NT2/D1 (cell line): ENCODE measurements at regions not wholly inside any gene's neighbourhood (a gene's known extent, or its start where the extent isn't known, plus 50 kb on each side); places are given as distances from the start of the nearest gene placed in this dataset.
A peak's percentile ranks its signal among the peaks of the same experiment; 100 is the strongest.
"Not testable (repeated sequence)": the region's sequence is repeated elsewhere in the genome, so short reads cannot be mapped to it uniquely, and the experiment has no call there.

ENCODE experiments used
- DNase-seq: peaks from one replicate; pipeline ENCODE4 v3.0.0-alpha.2; 2011; ENCODE audit warnings: low read depth, low spot score
- H3K27me3 ChIP-seq: 2 replicates; pipeline ENCODE4 v1.6.0; 2011; ENCODE audit warnings: mild to moderate bottlenecking; ENCODE audit not compliant: insufficient read length, insufficient read depth
- H3K36me3 ChIP-seq: 2 replicates; pipeline ENCODE4 v1.6.1; 2011; ENCODE audit warnings: mild to moderate bottlenecking, low read length, mixed read lengths; ENCODE audit not compliant: insufficient read depth, insufficient read length
- H3K4me1 ChIP-seq: 2 replicates; pipeline ENCODE4 v1.5.1; 2011; ENCODE audit not compliant: insufficient read depth, insufficient read length
- H3K4me3 ChIP-seq: 2 replicates; pipeline ENCODE4 v1.5.1; 2011; ENCODE audit warnings: low read depth; ENCODE audit not compliant: insufficient read length
- H3K9ac ChIP-seq: 2 replicates; pipeline ENCODE4 v1.6.0; 2011; ENCODE audit warnings: low read depth; ENCODE audit not compliant: insufficient read length
- H3K9me3 ChIP-seq: 2 replicates; pipeline ENCODE4 v1.5.1; 2011; ENCODE audit warnings: mild to moderate bottlenecking, low read length; ENCODE audit not compliant: insufficient read depth
- SUZ12 ChIP-seq: IDR thresholded peaks from 2 replicates; pipeline ENCODE4 v1.6.1; 2011; ENCODE audit not compliant: insufficient read length, insufficient read depth; ENCODE audit errors: extremely low read depth
- YY1 ChIP-seq: IDR thresholded peaks from 2 replicates; pipeline ENCODE4 v1.6.1; 2011; ENCODE audit not compliant: insufficient read length, insufficient read depth
- ZNF274 ChIP-seq: IDR thresholded peaks from 2 replicates; pipeline ENCODE4 v1.6.1; 2011; ENCODE audit warnings: mild to moderate bottlenecking, low read depth, low read length

DNA sequence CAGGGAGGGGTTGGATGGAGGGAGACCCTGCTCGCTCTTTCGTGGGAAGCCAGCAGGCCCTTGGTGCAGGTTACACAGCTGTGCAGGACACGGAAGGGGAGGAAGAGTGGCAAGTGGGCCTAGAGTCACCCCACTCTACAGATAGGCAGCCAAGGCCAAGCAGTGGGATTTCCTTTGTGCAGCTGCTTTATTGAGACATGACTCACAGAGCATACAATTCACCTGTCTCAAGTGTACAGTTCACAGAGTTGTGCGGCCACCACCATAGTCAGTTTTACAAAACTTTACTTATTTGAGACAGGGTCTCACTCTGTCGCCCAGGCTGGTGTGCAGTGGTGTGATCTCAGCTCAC is 91.2 kb upstream of the CIBAR2 start:
- no peak for TF ChIP-seq YY1
- no peak for TF ChIP-seq ZNF274
- no peak for TF ChIP-seq SUZ12
- Histone ChIP-seq H3K4me3 (no peak overlapping the region), H3K9ac (no peak overlapping the region), H3K36me3 (peaks cover 18% of the 10 kb centered on the region), H3K4me1 (peaks cover 37% of the 10 kb centered on the region), H3K27me3 (no peaks in the 10 kb centered on the region), H3K9me3 (peaks cover 1% of the 10 kb centered on the region; the same call in 1 of the 2 replicates)
- no peak for DNase-seq

DNA sequence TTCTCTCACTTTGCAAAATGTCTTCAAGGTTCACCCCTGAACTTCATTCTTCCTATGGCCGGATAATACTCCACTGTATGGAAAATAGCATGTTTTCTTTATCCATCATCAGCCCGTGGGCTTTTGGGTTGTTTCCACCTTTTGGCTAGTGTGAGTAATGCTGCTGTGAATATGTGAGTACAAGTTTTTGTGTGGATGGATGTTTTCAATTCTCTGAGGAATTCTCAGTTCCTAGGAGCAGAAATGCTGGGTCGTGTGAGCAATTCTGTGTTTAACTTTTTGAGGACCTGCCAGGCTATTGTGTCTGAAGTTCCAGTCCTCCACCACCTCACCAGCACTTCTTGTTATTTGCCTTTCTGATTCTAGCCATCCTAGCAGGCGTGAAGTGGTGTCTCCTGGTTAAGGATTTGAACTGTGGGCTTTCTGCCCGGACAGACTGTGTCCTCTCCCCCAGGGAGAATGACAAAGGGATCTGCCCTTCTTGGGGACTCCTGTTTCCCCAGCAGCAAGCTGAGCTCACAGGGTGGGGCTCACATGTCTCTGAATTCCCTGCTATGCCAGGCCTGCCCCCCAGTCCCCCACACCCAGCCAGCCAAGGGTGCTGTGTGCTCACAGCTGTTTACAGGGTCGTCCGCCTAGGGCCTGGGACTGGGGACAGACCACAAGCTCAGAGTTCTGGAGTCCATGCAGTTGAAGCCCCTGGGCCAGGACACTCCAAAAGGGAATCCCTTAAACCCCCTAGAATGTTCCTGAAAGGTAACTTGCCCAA is 92.2 kb upstream of the CIBAR2 start:
- no peaks in the 10 kb centered on the region for H3K9me3 ChIP-seq
- no peak overlapping the region for H3K4me3 ChIP-seq
- H3K4me1 ChIP-seq: peaks cover 46% of the 10 kb centered on the region
- TF ChIP-seq ZNF274: no peak
- TF ChIP-seq YY1: no peak
- TF ChIP-seq SUZ12: no peak
- H3K27me3 ChIP-seq: no peaks in the 10 kb centered on the region
- peaks cover 21% of the 10 kb centered on the region for H3K36me3 ChIP-seq
- DNase-seq: no peak
- H3K9ac ChIP-seq: peak overlapping the region; percentile 51

DNA sequence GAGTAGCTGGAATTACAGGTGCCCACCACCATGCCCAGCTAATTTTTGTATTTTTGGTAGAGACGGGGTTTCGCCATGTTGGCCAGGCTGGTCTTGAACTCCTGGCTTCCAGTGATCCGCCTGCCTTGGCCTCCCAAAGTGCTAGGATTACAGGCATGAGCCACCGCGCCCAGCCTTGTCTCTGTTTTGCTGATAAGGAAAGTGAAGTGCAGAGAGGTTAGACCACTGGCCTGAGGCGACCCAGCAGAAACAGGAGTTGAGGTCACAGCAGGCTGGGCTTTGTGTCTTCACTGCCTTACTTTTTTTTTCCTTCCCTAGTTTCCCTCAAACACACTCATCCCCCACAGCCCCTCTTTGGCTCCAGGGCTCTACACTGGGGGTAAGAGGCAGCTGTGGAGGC is 93.0 kb upstream of the CIBAR2 start:
- not testable (repeated sequence) for H3K9ac ChIP-seq, H3K4me3 ChIP-seq, H3K9me3 ChIP-seq, H3K27me3 ChIP-seq, DNase-seq
- Histone ChIP-seq H3K36me3 (peaks cover 21% of the 10 kb centered on the region), H3K4me1 (peaks cover 49% of the 10 kb centered on the region)

DNA sequence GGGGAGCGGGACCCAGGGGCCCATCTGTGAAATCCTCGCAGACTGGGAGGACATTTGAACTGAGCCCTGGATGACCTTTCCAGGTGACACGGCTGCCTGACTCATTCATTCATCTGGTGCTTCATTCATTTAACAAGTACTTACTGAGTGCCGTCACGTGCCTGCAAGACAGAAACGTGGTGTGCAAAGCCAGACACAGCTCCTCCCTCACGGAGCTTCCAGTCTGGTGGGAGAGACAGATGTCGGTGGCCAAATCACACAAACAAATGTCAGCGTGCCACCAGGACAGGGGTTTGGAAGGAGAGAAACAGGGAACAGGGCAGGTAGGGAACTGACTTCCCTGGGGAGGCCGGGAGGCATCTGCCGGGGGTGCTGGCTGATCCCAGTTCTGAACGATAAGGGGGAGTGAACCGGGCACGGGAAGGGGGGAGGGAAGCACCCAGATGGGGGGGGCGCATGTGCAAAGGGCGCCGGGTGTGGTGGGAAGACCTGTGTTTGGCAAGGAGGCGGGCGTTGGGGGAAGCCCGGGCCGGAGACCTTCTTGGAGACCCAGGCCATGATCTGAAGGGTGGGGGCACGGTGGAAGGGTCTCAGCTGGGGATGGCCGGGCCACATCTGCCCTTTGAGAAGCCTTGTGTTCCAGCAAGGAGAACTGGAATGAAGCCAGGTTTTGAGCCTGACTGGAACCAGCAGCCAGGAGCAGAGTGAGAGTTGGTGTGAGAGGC is 93.6 kb upstream of the CIBAR2 start:
- H3K4me3 ChIP-seq: no peak overlapping the region
- no peaks in the 10 kb centered on the region for H3K9me3 ChIP-seq
- DNase-seq: no peak
- H3K9ac ChIP-seq: peak overlapping the region; percentile 46
- no peak for TF ChIP-seq YY1
- no peak for TF ChIP-seq ZNF274
- TF ChIP-seq SUZ12: no peak
- H3K27me3 ChIP-seq: no peaks in the 10 kb centered on the region
- H3K36me3 ChIP-seq: peaks cover 21% of the 10 kb centered on the region
- peaks cover 53% of the 10 kb centered on the region for H3K4me1 ChIP-seq

DNA sequence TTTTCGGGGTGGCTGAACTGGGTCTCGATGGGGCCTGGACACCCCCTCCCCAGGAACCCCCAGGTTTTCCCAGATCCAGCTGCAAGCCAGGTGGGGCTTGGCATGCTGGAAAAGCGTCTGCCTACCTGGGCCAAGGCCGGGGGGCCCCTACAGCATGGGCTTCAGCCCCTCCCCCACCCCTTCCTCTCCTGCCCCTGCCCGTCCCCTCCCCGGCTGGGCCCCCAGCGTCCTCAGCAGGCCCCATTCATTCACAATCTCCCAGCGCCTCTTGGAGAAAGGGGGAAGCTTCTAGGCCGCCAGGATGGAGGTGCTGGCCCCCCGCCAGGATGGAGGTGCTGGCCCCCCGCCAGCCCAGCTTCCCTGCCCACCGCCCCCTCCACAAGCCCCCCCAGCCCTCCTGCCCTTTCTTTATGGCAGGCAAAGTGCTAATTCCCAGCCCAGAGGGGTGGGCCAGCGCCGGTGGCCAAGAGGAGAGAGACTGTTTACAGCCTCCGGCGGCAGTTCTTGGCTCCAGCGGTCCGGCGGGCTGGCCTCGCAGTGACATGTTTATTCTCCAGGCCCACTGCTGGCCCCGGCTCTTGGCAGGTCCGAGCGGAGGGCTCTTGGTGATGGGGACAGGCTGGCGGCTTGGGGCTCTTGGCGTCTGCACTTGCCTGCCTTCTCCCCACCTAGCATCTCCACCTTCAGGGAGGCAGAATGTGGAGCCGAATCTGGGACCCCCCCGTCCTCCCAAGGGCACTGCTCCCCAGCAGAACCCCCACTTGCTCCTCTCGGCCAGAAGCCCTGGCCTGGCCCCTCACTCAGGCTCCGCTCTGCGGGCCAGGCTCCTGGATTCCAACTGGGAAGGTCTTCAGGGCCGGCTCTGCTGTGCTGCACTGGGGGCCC is 94.4 kb upstream of the CIBAR2 start:
- DNase-seq: no peak
- H3K9ac ChIP-seq: peak overlapping the region; percentile 46
- H3K4me3 ChIP-seq: no peak overlapping the region
- peaks cover 57% of the 10 kb centered on the region for H3K4me1 ChIP-seq
- peaks cover 21% of the 10 kb centered on the region for H3K36me3 ChIP-seq
- H3K27me3 ChIP-seq: no peaks in the 10 kb centered on the region
- H3K9me3 ChIP-seq: no peaks in the 10 kb centered on the region
- TF ChIP-seq ZNF274 (no peak), SUZ12 (no peak), YY1 (no peak)

DNA sequence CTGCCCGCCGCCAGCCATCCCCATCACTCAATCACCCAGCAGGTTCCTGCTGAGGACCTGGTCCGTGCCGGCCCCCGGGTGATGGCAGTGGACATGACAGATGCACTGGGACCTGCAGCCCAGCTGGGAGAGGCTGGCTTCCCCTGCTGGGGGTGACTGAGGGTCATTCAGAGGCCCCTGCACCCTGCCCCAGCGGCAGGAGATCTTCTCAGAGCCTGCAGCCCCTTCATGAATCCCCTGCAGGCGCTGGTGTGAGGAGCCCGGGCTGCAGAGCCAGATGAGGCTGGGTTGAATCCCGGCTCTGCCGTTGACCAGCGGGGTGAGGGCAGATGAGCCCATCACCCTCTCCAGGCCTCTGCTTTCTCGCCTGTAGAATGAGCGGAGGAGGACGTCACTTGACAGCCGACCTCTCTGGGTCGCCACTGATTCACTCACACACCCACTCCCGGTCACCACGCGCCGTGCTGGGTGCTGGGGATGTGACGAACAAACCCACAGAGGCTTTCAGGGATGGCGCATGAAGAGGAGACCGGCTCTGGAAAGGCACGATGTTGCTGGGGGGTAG is 95.2 kb upstream of the CIBAR2 start:
- Histone ChIP-seq H3K4me1 (peaks cover 57% of the 10 kb centered on the region), H3K9ac (peak overlapping the region; percentile 52), H3K9me3 (no peaks in the 10 kb centered on the region), H3K4me3 (no peak overlapping the region), H3K36me3 (peaks cover 21% of the 10 kb centered on the region), H3K27me3 (no peaks in the 10 kb centered on the region)
- TF ChIP-seq YY1: no peak
- TF ChIP-seq ZNF274: no peak
- no peak for TF ChIP-seq SUZ12
- no peak for DNase-seq
